ENCODE measurements at regions not wholly inside any gene's neighbourhood (a gene's known extent, or its start where the extent isn't known, plus 50 kb on each side); places are given as distances from the start of the nearest gene placed in this dataset.

GRCh38 chr6:6751619-6752023, 163.1 kb downstream of the LY86 start:
- no peak for TF ChIP-seq SUZ12 (IDR thresholded peaks at IDR 0.05)
- TF ChIP-seq PKNOX1 (IDR thresholded peaks at IDR 0.05) = no peak
- no peak for TF ChIP-seq FOXM1 (IDR thresholded peaks at IDR 0.05; ENCODE audit: borderline replicate concordance)
- TF ChIP-seq ELF4 (IDR thresholded peaks at IDR 0.05) = no peak
- TF ChIP-seq SP1 (IDR thresholded peaks at IDR 0.05) = no peak

All from HEK293T (cell line).